Activated T-helper 1 cell treated with anti-CD3 and anti-CD28 coated beads, Interleukin-2, amount 50 U/mL, for 16 hours (primary cell): ENCODE measurements at regions not wholly inside any gene's neighbourhood (a gene's known extent, or its start where the extent isn't known, plus 50 kb on each side); places are given as distances from the start of the nearest gene placed in this dataset.
"Not testable (repeated sequence)": the region's sequence is repeated elsewhere in the genome, so short reads cannot be mapped to it uniquely, and the experiment has no call there.

Source experiments
- DNase-seq, 2 donors: peaks; one replicate each; pipeline ENCODE4 v3.0.0-alpha.2; 2020; ENCODE audit warnings: low read depth in 1 of 2, low spot score in 1 of 2

DNA sequence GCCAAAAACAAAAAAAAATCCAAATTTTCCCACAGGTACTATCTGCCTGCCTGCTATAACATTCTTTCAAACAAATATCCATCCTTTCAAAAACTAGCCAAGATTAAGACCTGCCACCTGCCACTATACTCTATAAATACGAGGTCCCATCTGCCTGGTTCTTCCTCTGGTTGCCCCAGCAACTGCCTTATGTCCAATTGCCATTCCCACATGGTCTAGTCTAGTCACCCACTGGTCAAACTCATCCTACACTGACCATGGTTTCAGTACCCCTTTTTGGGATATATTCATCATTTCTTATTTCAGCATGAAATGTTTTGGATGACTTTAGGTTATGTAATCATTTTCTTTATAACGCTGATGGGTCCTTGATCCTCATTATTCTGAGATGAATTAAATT is 95.1 kb upstream of the CCNG1 start:
- DNase-seq = no peak

GRCh38 chr5:163345216-163345615 is 92.2 kb upstream of the CCNG1 start:
- DNase-seq = no peak

GRCh38 chr5:163347671-163348070 is 89.7 kb upstream of the CCNG1 start:
- DNase-seq = peak in 1 of 2 donors; percentile 3

- DNase-seq = no peak
Observed at GRCh38 chr5:163350083-163350482, 87.3 kb upstream of the CCNG1 start.

GRCh38 chr5:163352531-163352930 is 84.9 kb upstream of the CCNG1 start:
- DNase-seq = no peak

DNA sequence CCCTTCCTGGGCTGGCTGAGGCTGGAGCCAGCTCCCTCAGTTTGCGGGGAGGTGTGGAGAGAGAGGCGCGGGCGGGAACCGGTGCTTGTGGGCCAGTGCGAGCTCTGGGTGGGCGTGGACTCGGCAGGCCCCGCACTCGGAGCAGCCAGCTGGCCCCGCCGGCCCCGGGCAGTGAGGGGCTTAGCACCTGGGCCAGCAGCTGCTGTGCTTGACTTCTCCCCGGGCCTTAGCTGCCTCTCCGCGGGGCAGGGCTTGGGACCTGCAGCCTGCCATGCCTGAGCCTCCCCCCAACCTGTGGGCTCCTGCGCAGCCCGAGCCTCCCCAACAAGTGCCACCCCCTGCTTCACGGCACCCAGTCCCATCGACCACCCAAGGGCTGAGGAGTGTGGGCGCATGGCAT is 81.6 kb upstream of the CCNG1 start:
- DNase-seq = not testable (repeated sequence)

GRCh38 chr5:163357636-163358035 is 79.8 kb upstream of the CCNG1 start:
- no peak for DNase-seq

DNA sequence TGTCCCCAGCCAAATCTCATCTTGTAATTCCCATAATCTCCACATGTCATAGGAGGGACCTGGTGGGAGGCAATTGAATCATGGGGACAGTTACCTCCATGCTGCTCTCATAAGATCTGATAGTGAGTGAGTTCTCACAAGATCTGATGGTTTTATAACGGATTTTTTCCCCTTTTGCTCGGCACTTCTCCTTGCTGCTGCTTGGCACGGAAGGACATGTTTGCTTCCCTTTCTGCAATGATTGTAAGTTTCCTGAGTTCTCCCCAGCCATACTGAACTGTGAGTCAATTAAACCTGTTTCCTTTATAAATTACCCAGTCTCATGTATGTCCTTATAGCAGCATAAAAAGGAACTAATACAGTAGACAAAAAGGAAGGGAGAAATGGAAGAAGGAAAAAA is 76.7 kb upstream of the CCNG1 start:
- no peak for DNase-seq

DNA sequence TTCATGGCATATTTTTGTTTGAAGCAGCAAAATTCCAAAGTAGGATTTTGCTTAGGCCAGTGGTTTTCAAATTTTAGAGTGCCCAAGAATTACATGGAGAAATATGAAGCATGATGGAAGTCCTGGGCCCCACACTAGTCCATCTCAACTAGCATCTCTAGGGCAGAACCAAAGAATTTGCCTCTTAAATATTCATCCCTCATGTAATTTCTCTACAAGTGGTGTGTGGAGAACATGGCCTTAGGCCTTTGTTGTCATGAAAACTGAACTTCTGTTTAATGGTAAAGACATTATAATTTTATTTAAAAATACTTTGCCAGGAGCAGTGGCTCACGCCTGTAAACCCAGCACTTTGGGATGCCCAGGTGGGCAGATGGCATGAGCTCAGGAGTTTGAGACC is 75.9 kb upstream of the CCNG1 start:
- no peak for DNase-seq

DNA sequence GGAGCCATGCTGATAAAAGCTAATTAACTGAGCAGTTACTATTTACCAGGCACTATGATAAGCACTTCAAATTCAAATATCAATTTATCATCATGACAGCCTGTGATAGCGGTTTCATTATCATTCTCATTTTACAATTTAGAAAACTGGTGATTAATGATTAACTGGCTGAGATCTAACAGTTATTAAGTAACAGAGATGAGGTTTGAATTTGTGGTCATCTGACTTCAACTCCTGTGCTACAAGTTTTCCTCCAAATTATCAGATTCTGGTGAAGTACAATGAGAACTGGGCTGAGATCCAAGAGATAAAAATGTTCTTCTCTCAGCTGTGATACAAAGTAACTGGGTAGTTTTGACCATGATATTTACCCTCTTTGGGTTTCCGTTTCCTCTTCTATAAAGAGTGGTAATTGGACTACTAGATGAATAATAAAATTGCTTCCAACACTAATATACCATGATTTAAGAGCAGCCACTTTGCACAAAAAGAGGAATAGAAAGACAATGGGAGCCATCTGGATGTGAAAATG is 74.5 kb upstream of the CCNG1 start:
- DNase-seq = no peak

GRCh38 chr5:163363389-163363788 is 74.0 kb upstream of the CCNG1 start:
- no peak for DNase-seq

DNA sequence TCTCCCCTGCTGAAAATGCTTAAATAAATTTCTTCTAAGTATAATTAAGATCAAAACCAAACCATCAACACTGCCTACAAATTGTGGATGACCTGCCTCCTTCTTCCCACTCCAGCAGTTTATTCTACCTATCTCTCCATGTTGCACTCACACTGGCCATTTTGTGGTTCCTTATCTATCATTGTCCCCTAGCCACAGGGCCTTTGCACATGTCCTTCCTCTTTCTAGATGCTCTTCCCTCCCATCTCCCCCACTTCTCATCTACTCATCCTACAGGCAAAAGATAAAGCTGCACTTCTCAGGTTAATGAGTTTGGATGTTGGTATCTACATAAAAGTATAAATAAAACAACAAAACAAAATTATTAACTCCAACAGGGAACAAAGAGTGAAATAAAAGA is 70.6 kb upstream of the CCNG1 start:
- no peak for DNase-seq

- DNase-seq = no peak
Observed at GRCh38 chr5:163369776-163370385, 67.5 kb upstream of the CCNG1 start.

DNA sequence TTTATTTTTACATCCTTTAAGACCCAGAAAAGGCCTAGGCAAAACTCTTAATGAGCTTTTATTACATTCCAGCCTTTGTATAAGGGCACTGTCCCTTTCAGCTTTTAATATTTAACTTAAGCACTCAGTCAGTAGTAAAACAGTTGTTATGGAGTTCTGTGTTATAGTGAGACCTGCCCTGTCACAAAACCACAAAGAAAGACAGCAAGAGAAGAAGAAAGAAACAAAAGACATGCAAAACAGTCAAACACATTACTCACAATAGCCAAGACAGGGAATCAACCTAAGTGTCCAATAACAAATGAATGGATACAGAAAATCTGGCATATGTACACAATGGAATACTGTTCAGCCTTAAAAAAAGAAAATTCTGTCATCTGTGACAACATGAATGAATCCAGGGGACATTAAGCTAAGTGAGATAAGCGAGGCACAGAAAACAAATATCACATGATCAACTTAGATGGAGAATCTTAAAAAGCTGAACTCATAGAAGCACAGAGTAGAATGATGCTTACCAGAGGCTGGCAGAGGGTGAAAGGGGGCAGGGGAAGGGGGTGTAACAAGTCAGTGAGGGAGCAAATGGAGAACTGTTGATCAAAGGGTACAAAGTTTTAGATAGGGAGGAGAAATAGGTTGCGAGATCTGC is 63.8 kb upstream of the CCNG1 start:
- no peak for DNase-seq

DNA sequence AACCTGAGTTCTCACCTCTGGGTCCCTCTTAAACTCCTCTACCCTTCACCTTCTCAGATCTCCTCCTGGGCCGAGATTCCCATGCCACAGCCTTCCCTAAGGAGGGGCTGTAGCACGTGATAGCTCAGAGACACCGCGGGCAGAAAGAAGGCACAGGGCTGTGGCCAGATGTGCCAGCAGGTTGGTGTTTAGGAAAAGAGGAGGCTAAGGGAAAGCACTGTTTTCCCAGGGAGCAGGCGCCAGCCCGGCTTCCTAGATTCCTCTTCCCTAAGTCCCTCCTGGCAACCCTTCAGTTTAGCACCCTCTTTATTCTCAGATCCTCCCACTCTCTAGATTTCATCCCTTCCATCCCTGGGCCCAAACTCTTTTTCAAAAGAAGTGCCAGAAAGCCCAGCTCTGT is 59.4 kb upstream of the CCNG1 start:
- DNase-seq = no peak

GRCh38 chr5:163379298-163380155 is 57.9 kb upstream of the CCNG1 start:
- DNase-seq = no peak

GRCh38 chr5:163381832-163382231 is 55.6 kb upstream of the CCNG1 start:
- no peak for DNase-seq

GRCh38 chr5:163383754-163384153 is 53.6 kb upstream of the CCNG1 start:
- no peak for DNase-seq

GRCh38 chr5:163384669-163385068 is 52.7 kb upstream of the CCNG1 start:
- DNase-seq = no peak

- DNase-seq = no peak
Observed at GRCh38 chr5:163385271-163385670, 52.1 kb upstream of the CCNG1 start.

- DNase-seq = no peak
Observed at GRCh38 chr5:163385824-163386223, 51.6 kb upstream of the CCNG1 start.

GRCh38 chr5:163386352-163386751 is 51.0 kb upstream of the CCNG1 start:
- DNase-seq = no peak
